Tibial nerve (tissue), 4 donors: ENCODE measurements at regions not wholly inside any gene's neighbourhood (a gene's known extent, or its start where the extent isn't known, plus 50 kb on each side); places are given as distances from the start of the nearest gene placed in this dataset.

ENCODE experiments used
- DNase-seq, 2 donors: peaks; one replicate each; pipeline ENCODE4 v3.0.0-alpha.2; 2019; ENCODE audit warnings: low spot score in 2 of 2
- H3K27ac ChIP-seq, 4 donors: fragments of 200-600 bp; sonication (generic) in 3 of 4; one replicate each; pipeline ENCODE4 v1.5.1; 2017 to 2019; ENCODE audit warnings: mild to moderate bottlenecking in 1 of 4
- H3K27me3 ChIP-seq, 2 donors: fragments of 200-600 bp; sonication (generic) in 1 of 2; one replicate each; pipeline versions ENCODE4 v1.5.1 to v1.6.0; 2017 to 2019
- H3K36me3 ChIP-seq, 3 donors: fragments of 200-600 bp; sonication (generic); one replicate each; pipeline ENCODE4 v1.5.1; 2018 to 2019
- H3K4me1 ChIP-seq, 4 donors: fragments of 200-600 bp; sonication (generic) in 3 of 4; one replicate each; pipeline ENCODE4 v1.5.1; 2017 to 2019
- H3K4me3 ChIP-seq, 4 donors: fragments of 200-600 bp; sonication (generic) in 3 of 4; one replicate each; pipeline ENCODE4 v1.5.1; 2017 to 2019; ENCODE audit warnings: mild to moderate bottlenecking in 1 of 4, moderate library complexity in 1 of 4
- H3K9me3 ChIP-seq, 4 donors: fragments of 200-600 bp; sonication (generic) in 3 of 4; one replicate each; pipeline ENCODE4 v1.5.1; 2017 to 2019
- EP300 ChIP-seq, 2 donors: sonication (generic); formaldehyde crosslinking; IDR thresholded peaks; one replicate each; pipeline ENCODE4 v1.6.1; 2017; ENCODE audit warnings: antibody characterized with exemption in 2 of 2, mild to moderate bottlenecking in 1 of 2
- POLR2A ChIP-seq, 2 donors: fragments of 450-650 bp; IDR thresholded peaks; one replicate each; pipeline ENCODE4 v1.6.1; 2017; ENCODE audit warnings: antibody characterized with exemption in 2 of 2, mild to moderate bottlenecking in 2 of 2, moderate library complexity in 2 of 2
- WGBS, 2 donors: methylation state at CpG; one replicate each; pipeline ENCODE4 v1.1.5; 2018; 5-methylcytosine and 5-hydroxymethylcytosine counted together
- TF ChIP-seq, protein P1 (sequence below), 5 experiments: fragments of 200-600 bp in 3 of 5; fragments of 450-650 bp in 2 of 5; sonication (generic) in 3 of 5; IDR thresholded peaks; one replicate each; pipeline ENCODE4 v1.5.1; 2016 to 2019; ENCODE audit warnings: antibody characterized with exemption in 5 of 5, mild to moderate bottlenecking in 3 of 5, moderate library complexity in 2 of 5

DNA sequence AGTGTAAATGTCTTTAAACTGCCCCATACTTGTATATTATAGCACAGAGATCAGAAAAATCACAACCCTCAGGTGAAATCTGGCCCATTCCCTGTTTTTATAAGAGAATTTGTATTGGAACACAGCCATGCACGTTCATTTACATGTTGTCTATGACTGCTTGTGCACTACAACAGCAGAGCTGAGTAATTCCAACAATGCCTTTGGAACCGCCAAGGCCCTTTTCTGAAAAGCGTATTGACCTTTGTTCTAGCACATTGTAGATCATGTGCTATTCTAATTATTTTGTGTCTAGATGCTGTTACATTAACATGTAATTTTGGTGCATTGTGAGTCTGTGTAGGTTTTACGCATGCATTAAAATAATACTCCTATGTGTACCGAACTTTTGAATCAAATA lies 339.6 kb downstream of the CHRM3 start:
- no peak for DNase-seq
- WGBS, 2 donors = 62 to 65% methylated on average over 5 of the region's 5 CpGs
- Histone ChIP-seq H3K27ac (no peak overlapping the region), H3K9me3 (no peaks in the 10 kb centered on the region), H3K4me1 (no peaks in the 10 kb centered on the region), H3K27me3 (no peaks in the 10 kb centered on the region), H3K36me3 (no peaks in the 10 kb centered on the region), H3K4me3 (no peak overlapping the region)
- TF ChIP-seq, protein P1, sequence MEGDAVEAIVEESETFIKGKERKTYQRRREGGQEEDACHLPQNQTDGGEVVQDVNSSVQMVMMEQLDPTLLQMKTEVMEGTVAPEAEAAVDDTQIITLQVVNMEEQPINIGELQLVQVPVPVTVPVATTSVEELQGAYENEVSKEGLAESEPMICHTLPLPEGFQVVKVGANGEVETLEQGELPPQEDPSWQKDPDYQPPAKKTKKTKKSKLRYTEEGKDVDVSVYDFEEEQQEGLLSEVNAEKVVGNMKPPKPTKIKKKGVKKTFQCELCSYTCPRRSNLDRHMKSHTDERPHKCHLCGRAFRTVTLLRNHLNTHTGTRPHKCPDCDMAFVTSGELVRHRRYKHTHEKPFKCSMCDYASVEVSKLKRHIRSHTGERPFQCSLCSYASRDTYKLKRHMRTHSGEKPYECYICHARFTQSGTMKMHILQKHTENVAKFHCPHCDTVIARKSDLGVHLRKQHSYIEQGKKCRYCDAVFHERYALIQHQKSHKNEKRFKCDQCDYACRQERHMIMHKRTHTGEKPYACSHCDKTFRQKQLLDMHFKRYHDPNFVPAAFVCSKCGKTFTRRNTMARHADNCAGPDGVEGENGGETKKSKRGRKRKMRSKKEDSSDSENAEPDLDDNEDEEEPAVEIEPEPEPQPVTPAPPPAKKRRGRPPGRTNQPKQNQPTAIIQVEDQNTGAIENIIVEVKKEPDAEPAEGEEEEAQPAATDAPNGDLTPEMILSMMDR (IDR thresholded peaks at IDR 0.05) = no peak
- no peak for TF ChIP-seq EP300 (IDR thresholded peaks at IDR 0.05)
- TF ChIP-seq POLR2A (IDR thresholded peaks at IDR 0.05) = no peak

DNA sequence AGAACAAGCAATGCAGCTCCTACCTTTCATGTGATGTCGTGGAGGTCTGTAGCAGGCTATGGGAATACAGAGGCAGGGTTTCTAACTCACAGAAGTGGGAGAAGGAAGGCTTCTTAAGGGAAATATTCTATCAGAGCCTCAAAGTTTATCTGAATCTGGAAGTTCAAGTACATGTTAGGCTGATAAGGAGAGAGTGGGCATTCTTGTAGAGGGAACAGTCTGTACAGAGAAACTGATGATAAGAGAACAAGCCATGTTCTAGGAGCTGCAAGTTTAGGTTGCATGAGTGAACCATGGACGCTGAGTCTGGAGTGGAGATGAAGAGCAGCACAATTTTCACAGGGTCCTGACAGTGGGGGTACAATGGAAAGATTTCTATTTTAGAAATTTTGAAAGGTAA lies 344.0 kb downstream of the CHRM3 start:
- H3K9me3 ChIP-seq = no peaks in the 10 kb centered on the region
- H3K27me3 ChIP-seq = no peaks in the 10 kb centered on the region
- TF ChIP-seq POLR2A (IDR thresholded peaks at IDR 0.05) = no peak
- TF ChIP-seq EP300 (IDR thresholded peaks at IDR 0.05) = no peak
- H3K36me3 ChIP-seq = no peaks in the 10 kb centered on the region
- whole genome bisulfite sequencing, 2 donors = 90 to 91% methylated on average over 2 of the region's 2 CpGs
- DNase-seq = no peak
- H3K4me1 ChIP-seq = no peaks in the 10 kb centered on the region
- H3K4me3 ChIP-seq = no peak overlapping the region
- no peak overlapping the region for H3K27ac ChIP-seq

- WGBS, 2 donors = 74 to 82% methylated on average over 5 of the region's 5 CpGs
- no peaks in the 10 kb centered on the region for H3K9me3 ChIP-seq
- H3K36me3 ChIP-seq = no peaks in the 10 kb centered on the region
- no peak for TF ChIP-seq EP300 (IDR thresholded peaks at IDR 0.05)
- TF ChIP-seq POLR2A (IDR thresholded peaks at IDR 0.05) = no peak
- TF ChIP-seq, protein P1 (IDR thresholded peaks at IDR 0.05) = no peak
- no peak overlapping the region for H3K4me3 ChIP-seq
- no peak overlapping the region for H3K27ac ChIP-seq
- no peaks in the 10 kb centered on the region for H3K27me3 ChIP-seq
- H3K4me1 ChIP-seq = no peaks in the 10 kb centered on the region
- no peak for DNase-seq
These were observed 344.8 kb downstream of the CHRM3 start for GRCh38 chr1:239731082-239731748.

GRCh38 chr1:239732770-239733169 lies 346.4 kb downstream of the CHRM3 start:
- 93 to 97% methylated on average over 2 of the region's 2 CpGs for WGBS, 2 donors
- no peaks in the 10 kb centered on the region for H3K4me1 ChIP-seq
- H3K36me3 ChIP-seq = no peaks in the 10 kb centered on the region
- no peaks in the 10 kb centered on the region for H3K27me3 ChIP-seq
- TF ChIP-seq EP300 (IDR thresholded peaks at IDR 0.05) (no peak), POLR2A (IDR thresholded peaks at IDR 0.05) (no peak)
- H3K4me3 ChIP-seq = no peak overlapping the region
- no peak for DNase-seq
- H3K27ac ChIP-seq = no peak overlapping the region
- H3K9me3 ChIP-seq = no peaks in the 10 kb centered on the region

GRCh38 chr1:239733995-239734394 lies 347.6 kb downstream of the CHRM3 start:
- WGBS, 2 donors = 88 to 89% methylated on average over 3 of the region's 3 CpGs
- TF ChIP-seq, protein P1 (IDR thresholded peaks at IDR 0.05) = no peak
- TF ChIP-seq EP300 (IDR thresholded peaks at IDR 0.05) (no peak), POLR2A (IDR thresholded peaks at IDR 0.05) (no peak)
- Histone ChIP-seq H3K36me3 (no peaks in the 10 kb centered on the region), H3K9me3 (no peaks in the 10 kb centered on the region), H3K27ac (no peak overlapping the region), H3K4me1 (no peaks in the 10 kb centered on the region), H3K4me3 (no peak overlapping the region), H3K27me3 (no peaks in the 10 kb centered on the region)
- DNase-seq = no peak

DNA sequence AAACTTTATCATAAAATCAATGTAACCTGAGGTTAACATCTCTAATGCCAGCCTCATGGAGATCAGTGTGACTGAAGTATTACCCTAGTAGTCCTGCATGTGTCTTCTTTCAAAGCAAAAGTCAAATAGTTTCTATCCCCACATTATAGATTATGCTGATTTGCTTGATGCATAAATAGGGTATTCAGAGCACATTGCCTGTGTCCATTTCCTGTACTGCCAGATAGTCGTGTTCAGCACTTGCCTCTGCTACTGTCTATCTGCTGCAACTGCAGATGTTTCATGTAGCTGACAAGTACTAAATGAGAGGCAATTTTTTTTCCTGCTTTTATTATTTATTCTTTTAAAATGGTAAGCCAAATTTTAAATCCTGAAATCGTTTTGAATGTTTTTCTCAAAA lies 348.7 kb downstream of the CHRM3 start:
- TF ChIP-seq POLR2A (IDR thresholded peaks at IDR 0.05) = no peak
- TF ChIP-seq EP300 (IDR thresholded peaks at IDR 0.05) = no peak
- TF ChIP-seq, protein P1 (IDR thresholded peaks at IDR 0.05) = no peak
- Histone ChIP-seq H3K4me1 (no peaks in the 10 kb centered on the region), H3K36me3 (no peaks in the 10 kb centered on the region), H3K27ac (no peak overlapping the region), H3K9me3 (no peaks in the 10 kb centered on the region), H3K27me3 (no peaks in the 10 kb centered on the region), H3K4me3 (no peak overlapping the region)
- 27 to 32% methylated on average over 2 of the region's 2 CpGs for WGBS, 2 donors
- no peak for DNase-seq
